Kidney (tissue), 13 donors: ENCODE measurements at regions not wholly inside any gene's neighbourhood (a gene's known extent, or its start where the extent isn't known, plus 50 kb on each side); places are given as distances from the start of the nearest gene placed in this dataset.

Experiments used
- DNase-seq, 5 donors: peaks; one replicate each; pipeline ENCODE4 v3.0.0-alpha.2; 2013 to 2020
- FAIRE-seq: peaks from 2 replicates; lab custom pipeline; 2012; peaks lifted over from hg19 to GRCh38; lab: Jason Lieb, UNC
- H3K27ac ChIP-seq, 2 donors: one replicate each; pipeline ENCODE4 v1.7.0; 2013; ENCODE audit warnings: low read depth in 2 of 2, low read length in 2 of 2, inconsistent platforms in 1 of 2
- H3K27me3 ChIP-seq: one replicate; pipeline ENCODE4 v1.7.1; 2013; ENCODE audit warnings: low read length, inconsistent platforms; ENCODE audit not compliant: control insufficient read depth, insufficient read depth
- H3K36me3 ChIP-seq, 3 donors: one replicate each; pipeline versions ENCODE4 v1.7.0 to v1.7.1; 2013; ENCODE audit warnings: low read length in 3 of 3, control low read depth in 1 of 3, inconsistent platforms in 1 of 3; ENCODE audit not compliant: insufficient read depth in 3 of 3, control insufficient read depth in 2 of 3
- H3K4me1 ChIP-seq, 3 donors: one replicate each; pipeline versions ENCODE4 v1.7.0 to v1.7.1; 2013; ENCODE audit warnings: low read length in 3 of 3, inconsistent platforms in 1 of 3, low read depth in 1 of 3; ENCODE audit not compliant: control insufficient read depth in 2 of 3, insufficient read depth in 2 of 3
- H3K4me3 ChIP-seq, 3 donors: one replicate each; pipeline versions ENCODE4 v1.7.0 to v1.8.1; 2013; ENCODE audit warnings: low read length in 3 of 3, control low read depth in 1 of 3, inconsistent platforms in 1 of 3
- H3K9ac ChIP-seq, 3 donors: one replicate each; pipeline versions ENCODE4 v1.7.0 to v1.7.1; 2013; ENCODE audit warnings: low read length in 3 of 3, control low read depth in 1 of 3, inconsistent platforms in 1 of 3
- H3K9me3 ChIP-seq, 3 donors: one replicate each; pipeline versions ENCODE4 v1.7.0 to v1.7.1; 2013; ENCODE audit warnings: low read length in 3 of 3, control low read depth in 1 of 3, inconsistent platforms in 1 of 3; ENCODE audit not compliant: control insufficient read depth in 2 of 3, insufficient read depth in 1 of 3
- intact Hi-C: fragments of 100-400 bp; cut with DNase I; formaldehyde crosslinking; loops from one replicate; pipeline ENCODE4 v1.11.1; 2022
- TF ChIP-seq, protein P1 (sequence below): IDR thresholded peaks from 3 replicates; pipeline ENCODE4 v1.5.1; 2012; ENCODE audit warnings: mild to moderate bottlenecking, moderate library complexity, borderline replicate concordance; ENCODE audit not compliant: insufficient read depth; ENCODE audit errors: extremely low read depth
- donor health status: control.
- donor health status: control.
- donor health status: control.
- donor health status: control.
- donor health status: control.
- donor health status: DM: yes; HTN: yes; CAD: no.
- donor health status: Normal renal cell carcinoma (clear cell type).

- Histone ChIP-seq H3K27me3 (no peaks in the 10 kb centered on the region), H3K9ac (no peak overlapping the region), H3K4me1 (no peaks in the 10 kb centered on the region), H3K27ac (no peak overlapping the region), H3K9me3 (no peaks in the 10 kb centered on the region), H3K4me3 (no peak overlapping the region), H3K36me3 (no peaks in the 10 kb centered on the region)
- FAIRE-seq (no peak), DNase-seq (no peak)
- intact Hi-C loops, result no loop called here
- TF ChIP-seq, protein P1, sequence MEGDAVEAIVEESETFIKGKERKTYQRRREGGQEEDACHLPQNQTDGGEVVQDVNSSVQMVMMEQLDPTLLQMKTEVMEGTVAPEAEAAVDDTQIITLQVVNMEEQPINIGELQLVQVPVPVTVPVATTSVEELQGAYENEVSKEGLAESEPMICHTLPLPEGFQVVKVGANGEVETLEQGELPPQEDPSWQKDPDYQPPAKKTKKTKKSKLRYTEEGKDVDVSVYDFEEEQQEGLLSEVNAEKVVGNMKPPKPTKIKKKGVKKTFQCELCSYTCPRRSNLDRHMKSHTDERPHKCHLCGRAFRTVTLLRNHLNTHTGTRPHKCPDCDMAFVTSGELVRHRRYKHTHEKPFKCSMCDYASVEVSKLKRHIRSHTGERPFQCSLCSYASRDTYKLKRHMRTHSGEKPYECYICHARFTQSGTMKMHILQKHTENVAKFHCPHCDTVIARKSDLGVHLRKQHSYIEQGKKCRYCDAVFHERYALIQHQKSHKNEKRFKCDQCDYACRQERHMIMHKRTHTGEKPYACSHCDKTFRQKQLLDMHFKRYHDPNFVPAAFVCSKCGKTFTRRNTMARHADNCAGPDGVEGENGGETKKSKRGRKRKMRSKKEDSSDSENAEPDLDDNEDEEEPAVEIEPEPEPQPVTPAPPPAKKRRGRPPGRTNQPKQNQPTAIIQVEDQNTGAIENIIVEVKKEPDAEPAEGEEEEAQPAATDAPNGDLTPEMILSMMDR, result no peak
Measured at GRCh38 chr3:168239287-168239686, 143.6 kb upstream of the GOLIM4 start.

DNA sequence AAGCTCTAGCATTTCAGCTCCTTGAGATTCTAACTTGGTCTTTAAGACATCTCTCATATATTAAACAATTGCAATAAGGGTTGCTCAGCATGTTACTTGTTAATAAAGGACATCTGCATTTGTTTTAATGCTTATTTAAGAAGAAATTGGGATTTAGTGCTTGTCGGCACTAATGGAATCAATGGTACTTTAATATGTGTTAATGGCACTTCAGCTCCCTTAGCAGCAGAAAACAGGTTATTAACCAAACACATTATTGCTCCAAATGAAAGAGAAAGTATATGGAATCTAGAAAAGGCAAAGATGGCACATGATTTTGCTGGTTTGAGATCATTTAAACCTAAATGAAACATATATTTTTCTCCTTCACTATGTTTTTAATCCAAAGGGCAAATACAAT lies 137.3 kb upstream of the GOLIM4 start:
- no peak for DNase-seq
- Histone ChIP-seq H3K9ac (no peak overlapping the region), H3K4me1 (no peaks in the 10 kb centered on the region), H3K27me3 (no peaks in the 10 kb centered on the region), H3K9me3 (no peaks in the 10 kb centered on the region), H3K27ac (no peak overlapping the region), H3K4me3 (no peak overlapping the region), H3K36me3 (no peaks in the 10 kb centered on the region)
- no peak for FAIRE-seq
- intact Hi-C loops, result no loop called here
- TF ChIP-seq, protein P1, result no peak

- DNase-seq, result no peak
- no peak overlapping the region for H3K9ac ChIP-seq
- H3K27ac ChIP-seq, result no peak overlapping the region
- no peak overlapping the region for H3K4me3 ChIP-seq
- no peaks in the 10 kb centered on the region for H3K4me1 ChIP-seq
- TF ChIP-seq, protein P1, result no peak
- no peaks in the 10 kb centered on the region for H3K9me3 ChIP-seq
- H3K36me3 ChIP-seq, result no peaks in the 10 kb centered on the region
- FAIRE-seq, result no peak
- intact Hi-C loops, result no loop called here
- no peaks in the 10 kb centered on the region for H3K27me3 ChIP-seq
Measured at GRCh38 chr3:168223085-168223484, 127.4 kb upstream of the GOLIM4 start.

- Histone ChIP-seq H3K36me3 (no peaks in the 10 kb centered on the region), H3K4me1 (no peaks in the 10 kb centered on the region), H3K9me3 (no peaks in the 10 kb centered on the region), H3K27me3 (no peaks in the 10 kb centered on the region), H3K27ac (no peak overlapping the region), H3K4me3 (no peak overlapping the region), H3K9ac (no peak overlapping the region)
- DNase-seq, result no peak
- TF ChIP-seq, protein P1, result no peak
- intact Hi-C loops, result no loop called here
- FAIRE-seq, result no peak
Measured at GRCh38 chr3:168220556-168220955, 124.8 kb upstream of the GOLIM4 start.
